Neural cell (in vitro differentiated cells): ENCODE measurements at regions not wholly inside any gene's neighbourhood (a gene's known extent, or its start where the extent isn't known, plus 50 kb on each side); places are given as distances from the start of the nearest gene placed in this dataset.

Experiments used
- H2AFZ ChIP-seq: fragments of 200-600, 300-800 bp; sonication (generic), shearing (Covaris generic); 2 replicates; pipeline ENCODE4 v1.6.0; 2014; ENCODE audit warnings: low read depth, mild to moderate bottlenecking, antibody characterized with exemption, low read length, moderate library complexity
- H3F3A ChIP-seq: fragments of 200-600 bp; shearing (Covaris generic); 2 replicates; pipeline ENCODE4 v1.6.1; 2016; ENCODE audit warnings: mild to moderate bottlenecking, moderate library complexity, mixed read lengths, antibody characterized with exemption, low read length; ENCODE audit not compliant: insufficient read depth, poor library complexity, severe bottlenecking
- H3K27ac ChIP-seq: fragments of 200-600, 300-800 bp; sonication (generic), shearing (Covaris generic); 2 replicates; pipeline ENCODE4 v1.5.1; 2014; ENCODE audit warnings: mild to moderate bottlenecking, low read length, moderate library complexity
- H3K27me3 ChIP-seq: fragments of 300-800, 200-600 bp; sonication (generic), shearing (Covaris generic); 2 replicates; pipeline ENCODE4 v1.6.0; 2014; ENCODE audit warnings: mild to moderate bottlenecking, low read depth, low read length, moderate library complexity; ENCODE audit not compliant: insufficient read depth
- H3K36me3 ChIP-seq: fragments of 300-800, 200-600 bp; sonication (generic), shearing (Covaris generic); 2 replicates; pipeline ENCODE4 v1.5.1; 2014; ENCODE audit warnings: mild to moderate bottlenecking, antibody characterized with exemption, low read length, moderate library complexity; ENCODE audit not compliant: insufficient read depth
- H3K4me2 ChIP-seq: fragments of 300-800, 200-600 bp; sonication (generic), shearing (Covaris generic); 2 replicates; pipeline ENCODE4 v1.6.0; 2014; ENCODE audit warnings: mild to moderate bottlenecking, low read length
- H3K4me3 ChIP-seq: fragments of 300-800, 200-600 bp; sonication (generic), shearing (Covaris generic); 2 replicates; pipeline ENCODE4 v1.5.1; 2014; ENCODE audit warnings: mild to moderate bottlenecking, low read length, moderate library complexity
- H3K79me2 ChIP-seq: fragments of 200-600 bp; shearing (Covaris generic); replicated peaks from 2 replicates; pipeline ENCODE4 v1.6.0; 2014; ENCODE audit warnings: mild to moderate bottlenecking, low read length, moderate library complexity; ENCODE audit not compliant: insufficient read depth
- H3K9ac ChIP-seq: fragments of 300-800, 200-600 bp; sonication (generic), shearing (Covaris generic); 2 replicates; pipeline ENCODE4 v1.6.1; 2016; ENCODE audit warnings: mild to moderate bottlenecking, low read length, mixed read lengths
- H3K9me2 ChIP-seq: fragments of 200-600 bp; shearing (Covaris generic); 2 replicates; pipeline ENCODE4 v1.6.1; 2016; ENCODE audit warnings: mild to moderate bottlenecking, low read length, mixed read lengths; ENCODE audit not compliant: insufficient read depth
- H3K9me3 ChIP-seq: fragments of 200-600, 300-800 bp; sonication (generic), shearing (Covaris generic); 2 replicates; pipeline ENCODE4 v1.6.1; 2016; ENCODE audit warnings: mild to moderate bottlenecking, mixed run types, low read length, moderate library complexity, mixed read lengths
- H4K20me1 ChIP-seq: fragments of 200-600 bp; shearing (Covaris generic); 2 replicates; pipeline ENCODE4 v1.6.1; 2016; ENCODE audit warnings: mild to moderate bottlenecking, mixed run types; ENCODE audit not compliant: insufficient read depth
- EP300 ChIP-seq: fragments of 450-650 bp; conservative IDR thresholded peaks from 2 replicates; pipeline ENCODE4 v1.6.1; 2014; ENCODE audit warnings: antibody characterized with exemption, mild to moderate bottlenecking, moderate library complexity; ENCODE audit not compliant: poor library complexity, severe bottlenecking
- EZH2 ChIP-seq: fragments of 200-600, 300-800 bp; shearing (Covaris generic), sonication (generic); IDR thresholded peaks from 2 replicates; pipeline ENCODE4 v1.6.1; 2014; ENCODE audit warnings: antibody characterized with exemption, low read length, borderline replicate concordance, mild to moderate bottlenecking; ENCODE audit not compliant: insufficient read depth, poor library complexity, severe bottlenecking
- MXI1 ChIP-seq: fragments of 450-650 bp; conservative IDR thresholded peaks from 2 replicates; pipeline ENCODE4 v1.6.1; 2014; ENCODE audit warnings: antibody characterized with exemption, mild to moderate bottlenecking; ENCODE audit not compliant: poor library complexity, severe bottlenecking
- POLR2AphosphoS5 ChIP-seq: IDR thresholded peaks from 2 replicates; pipeline ENCODE4 v1.6.1; 2012
- RAD21 ChIP-seq: fragments of 450-650 bp; conservative IDR thresholded peaks from 2 replicates; pipeline ENCODE4 v1.6.1; 2014; ENCODE audit warnings: antibody characterized with exemption, mild to moderate bottlenecking, moderate library complexity
- SMC3 ChIP-seq: fragments of 450-650 bp; conservative IDR thresholded peaks from 2 replicates; pipeline ENCODE4 v1.6.1; 2014; ENCODE audit warnings: antibody characterized with exemption, mild to moderate bottlenecking, moderate library complexity; ENCODE audit not compliant: poor library complexity
- TAF1 ChIP-seq: IDR thresholded peaks from 2 replicates; pipeline ENCODE4 v1.6.1; 2012; ENCODE audit warnings: low read depth
- TF ChIP-seq, protein P1 (sequence below): fragments of 450-650 bp; IDR thresholded peaks from 2 replicates; pipeline ENCODE4 v1.5.1; 2014; ENCODE audit warnings: antibody characterized with exemption, mild to moderate bottlenecking, moderate library complexity; ENCODE audit not compliant: poor library complexity, severe bottlenecking
- TF ChIP-seq, protein P2 (sequence below): IDR thresholded peaks from 2 replicates; pipeline ENCODE4 v1.6.1; 2012; ENCODE audit warnings: borderline replicate concordance

GRCh38 chr4:14087921-14088320, 460.4 kb upstream of the BOD1L1 start:
- H3K27ac ChIP-seq, result no peak overlapping the region
- H3K9me3 ChIP-seq, result no peaks in the 10 kb centered on the region
- H3K9me2 ChIP-seq, result no peaks in the 10 kb centered on the region
- no peaks in the 10 kb centered on the region for H3K79me2 ChIP-seq
- no peaks in the 10 kb centered on the region for H3F3A ChIP-seq
- TF ChIP-seq POLR2AphosphoS5 (no peak), TAF1 (no peak), EP300 (no peak), RAD21 (no peak), EZH2 (no peak), MXI1 (no peak), SMC3 (no peak)
- TF ChIP-seq, protein P1, sequence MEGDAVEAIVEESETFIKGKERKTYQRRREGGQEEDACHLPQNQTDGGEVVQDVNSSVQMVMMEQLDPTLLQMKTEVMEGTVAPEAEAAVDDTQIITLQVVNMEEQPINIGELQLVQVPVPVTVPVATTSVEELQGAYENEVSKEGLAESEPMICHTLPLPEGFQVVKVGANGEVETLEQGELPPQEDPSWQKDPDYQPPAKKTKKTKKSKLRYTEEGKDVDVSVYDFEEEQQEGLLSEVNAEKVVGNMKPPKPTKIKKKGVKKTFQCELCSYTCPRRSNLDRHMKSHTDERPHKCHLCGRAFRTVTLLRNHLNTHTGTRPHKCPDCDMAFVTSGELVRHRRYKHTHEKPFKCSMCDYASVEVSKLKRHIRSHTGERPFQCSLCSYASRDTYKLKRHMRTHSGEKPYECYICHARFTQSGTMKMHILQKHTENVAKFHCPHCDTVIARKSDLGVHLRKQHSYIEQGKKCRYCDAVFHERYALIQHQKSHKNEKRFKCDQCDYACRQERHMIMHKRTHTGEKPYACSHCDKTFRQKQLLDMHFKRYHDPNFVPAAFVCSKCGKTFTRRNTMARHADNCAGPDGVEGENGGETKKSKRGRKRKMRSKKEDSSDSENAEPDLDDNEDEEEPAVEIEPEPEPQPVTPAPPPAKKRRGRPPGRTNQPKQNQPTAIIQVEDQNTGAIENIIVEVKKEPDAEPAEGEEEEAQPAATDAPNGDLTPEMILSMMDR, result no peak
- TF ChIP-seq, protein P2, sequence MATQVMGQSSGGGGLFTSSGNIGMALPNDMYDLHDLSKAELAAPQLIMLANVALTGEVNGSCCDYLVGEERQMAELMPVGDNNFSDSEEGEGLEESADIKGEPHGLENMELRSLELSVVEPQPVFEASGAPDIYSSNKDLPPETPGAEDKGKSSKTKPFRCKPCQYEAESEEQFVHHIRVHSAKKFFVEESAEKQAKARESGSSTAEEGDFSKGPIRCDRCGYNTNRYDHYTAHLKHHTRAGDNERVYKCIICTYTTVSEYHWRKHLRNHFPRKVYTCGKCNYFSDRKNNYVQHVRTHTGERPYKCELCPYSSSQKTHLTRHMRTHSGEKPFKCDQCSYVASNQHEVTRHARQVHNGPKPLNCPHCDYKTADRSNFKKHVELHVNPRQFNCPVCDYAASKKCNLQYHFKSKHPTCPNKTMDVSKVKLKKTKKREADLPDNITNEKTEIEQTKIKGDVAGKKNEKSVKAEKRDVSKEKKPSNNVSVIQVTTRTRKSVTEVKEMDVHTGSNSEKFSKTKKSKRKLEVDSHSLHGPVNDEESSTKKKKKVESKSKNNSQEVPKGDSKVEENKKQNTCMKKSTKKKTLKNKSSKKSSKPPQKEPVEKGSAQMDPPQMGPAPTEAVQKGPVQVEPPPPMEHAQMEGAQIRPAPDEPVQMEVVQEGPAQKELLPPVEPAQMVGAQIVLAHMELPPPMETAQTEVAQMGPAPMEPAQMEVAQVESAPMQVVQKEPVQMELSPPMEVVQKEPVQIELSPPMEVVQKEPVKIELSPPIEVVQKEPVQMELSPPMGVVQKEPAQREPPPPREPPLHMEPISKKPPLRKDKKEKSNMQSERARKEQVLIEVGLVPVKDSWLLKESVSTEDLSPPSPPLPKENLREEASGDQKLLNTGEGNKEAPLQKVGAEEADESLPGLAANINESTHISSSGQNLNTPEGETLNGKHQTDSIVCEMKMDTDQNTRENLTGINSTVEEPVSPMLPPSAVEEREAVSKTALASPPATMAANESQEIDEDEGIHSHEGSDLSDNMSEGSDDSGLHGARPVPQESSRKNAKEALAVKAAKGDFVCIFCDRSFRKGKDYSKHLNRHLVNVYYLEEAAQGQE, result no peak
- no peak overlapping the region for H2AFZ ChIP-seq
- no peaks in the 10 kb centered on the region for H3K36me3 ChIP-seq
- no peak overlapping the region for H3K4me2 ChIP-seq
- H3K9ac ChIP-seq, result no peak overlapping the region
- H3K27me3 ChIP-seq, result no peaks in the 10 kb centered on the region
- no peaks in the 10 kb centered on the region for H4K20me1 ChIP-seq
- no peak overlapping the region for H3K4me3 ChIP-seq

DNA sequence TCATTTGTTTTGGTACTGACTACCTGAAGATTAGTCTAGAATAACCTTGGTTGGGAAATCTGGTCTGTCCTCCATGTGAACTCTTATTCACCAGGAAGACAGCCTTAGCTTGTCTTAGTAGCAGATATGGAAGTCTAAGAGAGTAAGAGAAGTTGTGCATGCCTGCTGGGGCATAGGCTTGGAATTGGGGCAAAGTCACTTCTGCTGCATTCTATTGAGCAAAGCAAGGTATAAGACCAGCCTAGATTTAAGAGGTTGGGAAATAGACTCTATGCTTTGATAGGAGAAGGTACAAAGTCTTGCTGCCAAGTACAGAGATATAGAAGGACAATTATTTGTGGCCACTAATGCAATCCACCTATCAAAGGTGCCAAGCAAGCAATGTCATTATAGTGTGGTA, 464.0 kb upstream of the BOD1L1 start:
- H3K27me3 ChIP-seq, result no peaks in the 10 kb centered on the region
- no peaks in the 10 kb centered on the region for H3K9me3 ChIP-seq
- no peak overlapping the region for H3K4me3 ChIP-seq
- H3K79me2 ChIP-seq, result no peaks in the 10 kb centered on the region
- H2AFZ ChIP-seq, result no peak overlapping the region
- H3K9me2 ChIP-seq, result no peaks in the 10 kb centered on the region
- H3F3A ChIP-seq, result no peaks in the 10 kb centered on the region
- TF ChIP-seq, protein P1, result no peak
- TF ChIP-seq SMC3 (no peak), EZH2 (no peak), POLR2AphosphoS5 (no peak), MXI1 (no peak), TAF1 (no peak), EP300 (no peak), RAD21 (no peak)
- TF ChIP-seq, protein P2, result no peak
- H3K9ac ChIP-seq, result no peak overlapping the region
- no peaks in the 10 kb centered on the region for H3K36me3 ChIP-seq
- H4K20me1 ChIP-seq, result no peaks in the 10 kb centered on the region
- H3K27ac ChIP-seq, result no peak overlapping the region
- no peak overlapping the region for H3K4me2 ChIP-seq
